22Rv1 (cell line): ENCODE measurements at regions not wholly inside any gene's neighbourhood (a gene's known extent, or its start where the extent isn't known, plus 50 kb on each side); places are given as distances from the start of the nearest gene placed in this dataset.

ENCODE experiments used
- ZFX ChIP-seq: fragments of 450-650 bp; IDR thresholded peaks from 2 replicates; pipeline ENCODE4 v1.6.1; 2017; ENCODE audit warnings: antibody characterized with exemption, borderline replicate concordance
- TF ChIP-seq, protein P1 (sequence below): fragments of 450-650 bp; IDR thresholded peaks from 2 replicates; pipeline ENCODE4 v1.5.1; 2017; ENCODE audit warnings: mild to moderate bottlenecking

DNA sequence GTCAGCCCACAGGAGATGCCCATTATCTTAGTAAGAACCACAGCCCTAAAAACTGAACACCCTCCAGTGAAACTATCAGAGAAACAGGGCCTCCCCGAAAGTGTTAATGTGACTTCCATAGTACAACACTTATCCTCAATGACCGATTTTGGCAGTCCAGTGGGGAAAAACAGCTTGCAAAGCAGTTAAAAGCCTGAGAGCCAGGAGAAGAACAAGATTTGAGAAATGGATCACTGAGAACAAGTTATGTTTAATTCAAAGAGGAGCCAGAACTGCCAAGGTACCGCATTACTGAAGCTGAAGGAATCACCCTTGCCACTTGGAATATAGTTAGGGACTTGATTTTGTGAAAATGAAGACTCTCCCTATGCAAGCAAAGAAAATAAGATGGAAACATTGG, 236.9 kb downstream of the QKI start:
- TF ChIP-seq, protein P1, sequence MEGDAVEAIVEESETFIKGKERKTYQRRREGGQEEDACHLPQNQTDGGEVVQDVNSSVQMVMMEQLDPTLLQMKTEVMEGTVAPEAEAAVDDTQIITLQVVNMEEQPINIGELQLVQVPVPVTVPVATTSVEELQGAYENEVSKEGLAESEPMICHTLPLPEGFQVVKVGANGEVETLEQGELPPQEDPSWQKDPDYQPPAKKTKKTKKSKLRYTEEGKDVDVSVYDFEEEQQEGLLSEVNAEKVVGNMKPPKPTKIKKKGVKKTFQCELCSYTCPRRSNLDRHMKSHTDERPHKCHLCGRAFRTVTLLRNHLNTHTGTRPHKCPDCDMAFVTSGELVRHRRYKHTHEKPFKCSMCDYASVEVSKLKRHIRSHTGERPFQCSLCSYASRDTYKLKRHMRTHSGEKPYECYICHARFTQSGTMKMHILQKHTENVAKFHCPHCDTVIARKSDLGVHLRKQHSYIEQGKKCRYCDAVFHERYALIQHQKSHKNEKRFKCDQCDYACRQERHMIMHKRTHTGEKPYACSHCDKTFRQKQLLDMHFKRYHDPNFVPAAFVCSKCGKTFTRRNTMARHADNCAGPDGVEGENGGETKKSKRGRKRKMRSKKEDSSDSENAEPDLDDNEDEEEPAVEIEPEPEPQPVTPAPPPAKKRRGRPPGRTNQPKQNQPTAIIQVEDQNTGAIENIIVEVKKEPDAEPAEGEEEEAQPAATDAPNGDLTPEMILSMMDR: no peak
- TF ChIP-seq ZFX: no peak
